Inferior parietal cortex (tissue), 1 donor: ENCODE measurements at regions not wholly inside any gene's neighbourhood (a gene's known extent, or its start where the extent isn't known, plus 50 kb on each side); places are given as distances from the start of the nearest gene placed in this dataset.

ENCODE experiments used
- DNase-seq: peaks from one replicate; pipeline ENCODE4 v3.0.0-alpha.2; 2016; ENCODE audit errors: extremely low spot score

DNA sequence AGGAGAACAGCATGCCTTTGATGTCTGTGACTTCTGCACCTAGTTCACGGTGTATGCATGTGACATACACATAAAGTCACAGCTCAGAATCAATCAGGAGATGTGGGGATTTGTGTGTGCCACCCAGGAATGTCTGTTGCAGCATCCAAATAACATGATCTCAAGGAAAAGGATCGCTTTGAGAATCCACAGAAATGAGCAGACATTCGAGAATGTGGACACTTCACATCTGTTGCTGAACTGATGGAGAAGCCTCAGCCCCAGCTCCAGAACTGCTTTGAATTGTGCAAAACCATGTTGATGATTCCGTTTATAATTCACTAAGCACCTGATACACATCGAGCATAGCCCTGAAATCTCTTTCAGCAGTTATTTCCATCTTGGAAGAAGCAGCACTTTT is 208.6 kb downstream of the CMPK2 start:
- DNase-seq: no peak

- no peak for DNase-seq
Measured at GRCh38 chr2:6657855-6658254, 207.9 kb downstream of the CMPK2 start.

DNA sequence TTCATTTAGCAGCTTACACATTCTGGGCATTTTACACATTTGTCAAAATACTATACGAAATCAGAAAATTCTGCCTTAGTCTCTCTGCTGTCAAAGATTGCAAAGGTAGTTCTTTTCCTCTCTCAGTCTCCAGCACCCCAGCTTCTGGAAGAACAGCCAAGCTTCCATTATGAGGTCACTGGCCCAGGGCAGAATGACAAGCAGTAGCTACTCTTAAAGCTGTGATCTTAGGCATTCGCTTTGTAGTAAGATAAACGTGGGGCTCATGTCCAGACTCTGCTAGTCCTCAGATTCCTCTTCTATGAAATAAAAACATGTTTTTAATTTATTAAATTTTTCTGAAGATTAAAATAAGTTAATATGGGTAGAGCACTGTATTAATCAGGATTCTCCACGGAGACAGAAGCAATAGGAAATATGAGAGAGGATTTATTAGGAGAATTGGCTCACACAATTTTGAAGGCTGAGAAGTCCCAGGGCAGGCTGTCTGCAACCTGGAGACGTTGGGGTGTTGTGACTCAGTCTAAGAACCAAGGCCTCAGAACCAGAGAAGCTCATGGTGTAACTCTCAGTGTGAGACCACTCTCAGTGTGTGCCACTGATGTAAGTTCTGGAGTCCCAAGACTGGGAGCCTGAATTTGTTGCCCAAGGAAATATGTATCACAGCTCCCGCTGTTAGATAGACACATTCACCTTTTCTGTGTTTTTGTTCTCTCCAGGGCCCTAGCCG is 201.2 kb downstream of the CMPK2 start:
- no peak for DNase-seq

DNA sequence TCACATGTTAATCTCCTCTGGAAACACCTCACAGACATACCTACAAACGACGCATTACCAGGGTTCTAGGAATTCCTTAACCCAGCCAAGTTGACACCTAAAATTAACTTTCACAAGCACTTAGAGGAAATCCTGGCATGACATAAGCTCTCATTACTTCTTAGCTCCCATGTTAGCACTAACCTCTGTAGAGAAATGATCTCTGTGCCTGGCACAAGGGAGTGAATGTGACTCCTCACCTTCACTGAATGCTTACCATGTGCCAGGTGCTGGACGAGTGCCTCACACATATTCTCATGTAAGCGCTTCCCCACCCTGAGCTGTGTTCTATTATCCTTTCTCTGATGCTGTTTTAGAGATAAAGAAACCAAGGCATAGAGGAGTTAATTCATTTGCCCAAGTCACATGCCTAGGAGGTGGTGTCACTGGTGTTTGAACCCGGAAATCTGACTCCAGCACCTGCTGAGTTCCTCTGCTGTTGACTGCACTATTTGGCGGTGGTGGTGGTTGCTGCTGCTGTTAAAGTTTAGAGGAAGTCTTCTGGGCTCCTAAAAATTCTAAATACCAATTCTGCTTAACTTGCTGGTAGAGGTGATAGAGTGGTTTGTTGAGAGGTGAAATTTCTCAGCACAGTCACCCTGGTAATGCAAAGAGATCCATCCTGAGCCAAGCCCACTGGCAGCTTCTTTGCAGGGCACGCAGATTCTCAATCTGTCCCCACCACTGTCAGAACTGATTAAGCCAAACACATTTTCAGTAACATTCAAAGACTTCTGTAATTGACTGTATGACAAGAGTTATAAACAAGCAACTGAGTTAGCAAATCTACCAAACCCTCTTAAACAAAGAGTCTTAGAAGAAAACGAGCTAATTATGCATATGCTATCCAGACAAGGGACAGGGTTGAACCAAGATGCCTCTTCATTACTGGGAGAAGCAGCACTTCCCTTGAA is 200.3 kb downstream of the CMPK2 start:
- DNase-seq: no peak

DNA sequence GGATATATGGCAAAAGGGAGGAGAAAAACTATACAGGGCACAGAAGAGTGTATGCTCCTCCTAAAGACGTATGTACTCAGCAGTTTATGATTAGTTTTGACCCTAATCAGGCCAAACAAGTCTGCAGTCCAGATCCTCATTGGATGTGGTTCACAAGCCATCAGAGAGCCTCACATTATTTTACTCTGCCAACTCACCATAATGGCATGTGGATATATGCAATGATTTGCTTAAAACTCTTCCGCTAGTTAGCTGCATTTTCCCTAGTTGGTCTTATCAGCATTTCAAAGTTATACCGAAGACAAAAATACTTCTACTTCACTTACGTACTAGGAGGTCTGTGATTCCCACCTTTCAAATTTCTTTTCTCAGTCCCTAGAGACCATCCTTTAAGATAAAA is 198.4 kb downstream of the CMPK2 start:
- no peak for DNase-seq

- DNase-seq: no peak
Measured at GRCh38 chr2:6671913-6672312, 193.8 kb downstream of the CMPK2 start.

DNA sequence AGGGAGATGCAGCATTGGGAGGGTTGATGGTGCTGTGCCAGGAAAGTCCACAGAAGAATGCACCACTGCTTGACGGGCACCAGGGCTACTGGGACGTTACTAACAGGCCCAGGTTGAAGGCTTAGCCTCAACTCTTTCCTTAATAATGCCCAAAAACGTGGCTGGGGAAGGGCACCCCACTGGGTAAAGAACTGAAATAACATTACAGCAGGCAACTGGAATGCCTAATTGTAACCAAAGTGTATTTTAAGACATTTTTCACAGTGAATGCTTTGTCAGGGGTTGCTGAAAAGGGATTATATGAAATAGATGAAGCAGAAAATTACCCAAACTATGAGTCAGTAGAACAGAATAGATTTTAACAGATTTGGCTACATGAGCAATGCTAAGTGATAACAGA is 191.3 kb downstream of the CMPK2 start:
- DNase-seq: no peak

GRCh38 chr2:6675791-6676190 is 189.9 kb downstream of the CMPK2 start:
- DNase-seq: no peak

- DNase-seq: no peak
Measured at GRCh38 chr2:6676241-6676640, 189.5 kb downstream of the CMPK2 start.

GRCh38 chr2:6676776-6677175 is 188.9 kb downstream of the CMPK2 start:
- DNase-seq: no peak

- no peak for DNase-seq
Measured at GRCh38 chr2:6679471-6679870, 186.2 kb downstream of the CMPK2 start.

GRCh38 chr2:6683516-6683915 is 182.2 kb downstream of the CMPK2 start:
- no peak for DNase-seq

DNA sequence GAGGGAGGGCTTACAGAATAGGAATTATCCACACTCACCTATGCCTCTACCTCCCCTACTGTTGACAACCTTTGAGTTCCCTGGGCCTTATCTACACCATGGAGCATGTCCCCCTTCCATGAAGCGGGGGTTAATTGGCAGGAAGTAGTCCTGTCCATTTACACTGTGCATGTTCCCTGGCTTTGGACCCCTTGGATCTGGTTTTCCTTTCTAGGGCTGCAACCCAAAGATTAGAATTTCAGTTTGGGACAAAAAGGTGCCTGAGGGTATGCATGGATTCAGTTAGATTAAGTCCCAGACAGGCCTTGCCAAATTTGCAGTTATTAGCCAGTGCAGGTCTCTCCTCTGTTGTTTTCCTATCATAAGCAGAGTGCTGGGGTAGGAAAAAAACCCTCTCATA is 180.3 kb downstream of the CMPK2 start:
- DNase-seq: no peak

DNA sequence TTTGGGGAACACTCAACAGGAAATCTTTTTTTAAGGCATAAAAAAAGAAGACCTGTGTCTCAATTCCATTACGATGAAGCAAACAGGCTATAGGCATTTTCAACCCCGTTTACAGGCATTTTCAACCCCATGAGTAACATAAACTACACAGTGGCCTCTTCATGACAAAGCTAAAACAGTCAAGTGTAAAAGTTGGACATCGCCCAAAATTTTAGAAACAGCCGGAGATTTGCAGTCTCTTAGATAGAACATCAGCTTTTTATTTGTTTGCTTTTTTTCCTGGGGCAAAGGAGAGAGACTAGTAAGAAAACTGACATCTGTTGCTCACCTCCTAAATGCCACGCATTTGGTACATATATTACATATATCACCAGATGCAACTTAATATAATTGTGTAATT is 173.7 kb downstream of the CMPK2 start:
- DNase-seq: peak; percentile 1

DNA sequence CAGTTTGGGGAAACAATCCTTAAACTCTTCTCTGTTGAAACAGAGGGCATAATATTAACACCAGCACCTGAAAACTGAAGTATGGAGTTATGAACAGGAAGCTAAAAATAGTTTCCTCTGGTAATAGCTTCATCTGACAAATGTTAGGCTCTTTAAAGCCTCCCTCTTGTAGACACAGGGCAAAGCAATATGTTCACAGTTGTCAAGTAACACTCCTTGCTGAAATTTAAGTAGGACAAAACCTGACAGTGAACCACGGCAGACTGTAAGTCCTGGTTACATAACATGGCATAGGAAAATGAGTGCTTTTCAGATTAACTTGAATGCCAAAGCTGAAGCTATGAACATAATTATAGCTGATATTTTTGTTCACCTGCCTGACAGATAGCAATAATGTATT is 172.9 kb downstream of the CMPK2 start:
- DNase-seq: peak; percentile 2

GRCh38 chr2:6694555-6694954 is 171.2 kb downstream of the CMPK2 start:
- no peak for DNase-seq

DNA sequence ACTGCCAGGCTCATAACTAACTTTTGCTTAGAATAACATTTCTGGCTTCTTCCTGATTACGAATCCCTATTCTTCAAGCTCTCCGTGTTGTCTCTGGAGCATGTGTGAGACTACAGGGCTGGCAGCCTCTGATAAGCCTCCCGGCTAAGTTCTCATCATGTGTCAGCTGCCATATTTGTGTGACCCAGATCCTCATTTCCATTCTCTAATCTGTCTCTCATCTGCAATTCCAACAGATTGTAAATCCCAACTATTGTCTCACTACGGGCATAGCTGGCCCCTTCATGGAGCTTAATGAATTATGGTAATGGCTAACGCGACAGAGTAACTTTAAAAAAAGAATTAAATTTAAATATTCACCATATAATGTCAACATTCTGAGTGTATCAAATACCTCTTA is 165.4 kb downstream of the CMPK2 start:
- DNase-seq: no peak

DNA sequence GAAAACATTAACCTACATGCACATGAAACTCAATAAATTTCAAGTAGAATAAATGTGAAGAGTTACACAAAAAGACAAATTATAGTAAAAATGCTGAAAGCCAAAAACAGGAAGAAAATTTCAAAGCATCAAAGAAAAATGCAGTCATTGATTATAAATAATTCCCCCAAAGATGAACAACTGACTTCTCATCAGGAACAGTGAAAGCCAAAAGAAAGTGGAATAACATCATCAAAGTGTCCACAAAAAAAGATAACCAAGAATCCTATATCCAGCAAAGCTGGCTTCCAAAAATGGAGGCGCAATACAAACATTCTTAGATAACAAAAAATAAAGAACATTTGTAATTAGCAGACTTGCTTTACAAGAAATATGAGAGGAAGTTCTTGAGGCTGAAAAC is 161.6 kb downstream of the CMPK2 start:
- no peak for DNase-seq

DNA sequence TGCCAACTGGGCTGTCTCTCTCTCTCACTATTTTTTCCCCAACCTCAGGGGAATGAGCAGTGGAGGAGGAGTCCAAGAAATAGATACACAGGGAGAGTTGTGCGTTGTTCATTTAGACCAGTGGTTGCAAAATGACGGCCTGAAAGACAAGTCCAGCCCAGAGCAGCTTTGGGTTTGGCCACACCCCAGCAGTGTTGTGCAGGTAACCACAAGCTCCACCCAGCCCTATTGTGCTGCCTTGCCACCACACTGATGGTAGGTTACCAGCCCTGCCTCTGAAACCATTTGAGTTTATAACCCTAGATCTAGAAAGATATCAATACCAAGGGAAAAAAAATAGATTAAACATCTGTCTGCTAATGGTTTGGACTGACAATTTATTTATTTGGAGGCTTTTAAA is 144.3 kb downstream of the CMPK2 start:
- DNase-seq: no peak

DNA sequence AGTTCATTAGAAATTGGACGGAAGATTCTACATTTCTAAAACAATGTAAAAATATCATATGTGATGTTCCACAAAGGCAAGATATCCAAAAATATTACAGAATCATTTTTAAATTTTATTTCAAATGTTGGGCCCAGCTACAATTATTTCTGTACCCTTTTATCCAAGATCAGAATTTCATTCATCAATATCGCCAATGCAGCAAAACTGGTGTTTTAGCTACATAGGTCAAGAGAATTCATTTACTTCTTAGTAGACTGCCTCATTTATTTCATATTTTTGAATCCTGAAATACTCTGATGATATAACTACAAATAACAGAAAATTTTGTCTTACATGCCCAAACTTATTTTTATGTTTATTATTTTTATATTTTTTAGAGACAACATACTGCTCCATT is 143.1 kb downstream of the CMPK2 start:
- no peak for DNase-seq

GRCh38 chr2:6723865-6724604 is 141.7 kb downstream of the CMPK2 start:
- no peak for DNase-seq

DNA sequence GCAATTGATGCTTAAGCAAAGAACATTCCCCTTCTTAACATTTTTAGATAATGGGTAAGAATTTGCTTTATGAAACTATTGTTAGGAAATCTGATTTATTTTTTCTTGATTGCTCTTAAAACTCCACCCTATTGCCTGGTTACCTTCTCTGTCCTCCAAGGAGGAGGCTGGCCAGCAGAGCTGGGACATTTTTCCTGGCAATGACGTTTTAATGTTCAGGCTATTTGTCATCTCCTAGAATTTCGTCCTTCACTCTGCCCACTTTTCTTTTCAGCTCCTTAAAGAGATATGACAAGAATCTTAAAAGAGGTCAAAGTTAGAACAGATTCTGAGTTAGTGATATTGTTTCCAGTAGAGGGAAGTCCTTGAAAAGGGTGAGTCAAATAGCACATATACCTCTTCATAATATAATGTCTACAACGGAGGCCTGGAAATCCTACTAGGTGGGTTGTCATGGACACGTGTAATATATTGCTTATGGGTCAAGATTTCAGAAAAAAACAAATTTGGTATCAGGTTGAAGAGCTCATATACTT is 141.0 kb downstream of the CMPK2 start:
- DNase-seq: no peak
